Endodermal cell (in vitro differentiated cells): ENCODE measurements at regions not wholly inside any gene's neighbourhood (a gene's known extent, or its start where the extent isn't known, plus 50 kb on each side); places are given as distances from the start of the nearest gene placed in this dataset.

Experiments
- DNase-seq: peaks from one replicate; pipeline ENCODE4 v3.0.0-alpha.2; 2017
- H3K27ac ChIP-seq: 2 replicates; pipeline ENCODE4 v1.5.1; 2013; ENCODE audit warnings: mild to moderate bottlenecking, low read depth, low read length, moderate library complexity
- H3K27me3 ChIP-seq: 2 replicates; pipeline ENCODE4 v1.6.1; 2013; ENCODE audit warnings: mild to moderate bottlenecking, low read length, moderate library complexity; ENCODE audit not compliant: insufficient read depth, control insufficient read depth, poor library complexity, severe bottlenecking
- H3K36me3 ChIP-seq: 2 replicates; pipeline ENCODE4 v1.7.0; 2013; ENCODE audit warnings: mild to moderate bottlenecking, low read length, moderate library complexity; ENCODE audit not compliant: control insufficient read depth, insufficient read depth
- H3K4me1 ChIP-seq: one replicate; pipeline ENCODE4 v1.7.0; 2013; ENCODE audit warnings: low read length; ENCODE audit not compliant: control insufficient read depth, insufficient read depth
- H3K4me3 ChIP-seq: 2 replicates; pipeline ENCODE4 v1.5.1; 2013; ENCODE audit warnings: mild to moderate bottlenecking, low read length, moderate library complexity
- H3K9ac ChIP-seq: 2 replicates; pipeline ENCODE4 v1.6.1; 2013; ENCODE audit warnings: mild to moderate bottlenecking, low read length, moderate library complexity; ENCODE audit not compliant: poor library complexity, severe bottlenecking; ENCODE audit errors: extremely low read depth
- H3K9me3 ChIP-seq: 2 replicates; pipeline ENCODE4 v1.6.1; 2013; ENCODE audit warnings: mild to moderate bottlenecking, low read length, moderate library complexity; ENCODE audit not compliant: control insufficient read depth
- H3K27ac Mint-ChIP-seq: 2 replicates; pipeline ENCODE4 v1.8.0; 2020; ENCODE audit warnings: mixed read lengths
- H3K27me3 Mint-ChIP-seq: 2 replicates; pipeline ENCODE4 v1.8.0; 2021; ENCODE audit warnings: mild to moderate bottlenecking, mixed read lengths; ENCODE audit not compliant: insufficient read depth
- H3K36me3 Mint-ChIP-seq: 2 replicates; pipeline ENCODE4 v1.8.0; 2020; ENCODE audit warnings: low read depth, mixed read lengths
- H3K4me1 Mint-ChIP-seq: 2 replicates; pipeline ENCODE4 v1.8.0; 2020; ENCODE audit warnings: mixed read lengths
- H3K4me3 Mint-ChIP-seq: 2 replicates; pipeline ENCODE4 v1.8.0; 2020; ENCODE audit warnings: mild to moderate bottlenecking, moderate library complexity, mixed read lengths
- H3K9me3 Mint-ChIP-seq: 2 replicates; pipeline ENCODE4 v1.8.0; 2020; ENCODE audit warnings: mild to moderate bottlenecking, mixed read lengths
- CTCF ChIP-seq: fragments of 200-600 bp; sonication (generic); conservative IDR thresholded peaks from 2 replicates; pipeline ENCODE4 v1.5.0; 2021; ENCODE audit warnings: antibody characterized with exemption, mild to moderate bottlenecking
- WGBS, 2 experiments: methylation state at CpG; one replicate each; pipeline versions ENCODE4 v1.1.5 to v1.1.7; 2013; ENCODE audit warnings: missing lambda C conversion rate in 2 of 2, mixed read lengths in 1 of 2; ENCODE audit not compliant: insufficient coverage in 1 of 2, insufficient read length in 1 of 2; 5-methylcytosine and 5-hydroxymethylcytosine counted together

- no peak overlapping the region for H3K27ac Mint-ChIP-seq
- 91 to 97% methylated on average over 6 to 8 of the region's 8 CpGs for WGBS, 2 experiments
- no peak overlapping the region for H3K4me3 Mint-ChIP-seq
Observed at GRCh38 chr10:125533866-125534265, 149.1 kb downstream of the TEX36 start.

GRCh38 chr10:125531465-125531864 lies 151.5 kb downstream of the TEX36 start:
- no peak for DNase-seq
- Mint-ChIP-seq H3K9me3 (no peaks in the 10 kb centered on the region), H3K27me3 (no peaks in the 10 kb centered on the region), H3K4me1 (no peaks in the 10 kb centered on the region), H3K4me3 (no peak overlapping the region), H3K27ac (no peak overlapping the region), H3K36me3 (no peaks in the 10 kb centered on the region)
- no peaks in the 10 kb centered on the region for H3K9me3 ChIP-seq
- no peak overlapping the region for H3K27ac ChIP-seq
- WGBS, 2 experiments: 80 to 87% methylated on average over 9 to 12 of the region's 12 CpGs
- H3K27me3 ChIP-seq: no peaks in the 10 kb centered on the region
- H3K9ac ChIP-seq: no peak overlapping the region
- H3K4me1 ChIP-seq: no peaks in the 10 kb centered on the region
- H3K4me3 ChIP-seq: no peak overlapping the region
- no peaks in the 10 kb centered on the region for H3K36me3 ChIP-seq
- TF ChIP-seq CTCF: no peak

More at GRCh38 chr10:125533866-125534265, 149.1 kb downstream of the TEX36 start:
- no peak for DNase-seq
- Histone ChIP-seq H3K9me3 (no peaks in the 10 kb centered on the region), H3K27ac (no peak overlapping the region), H3K9ac (no peak overlapping the region), H3K4me1 (no peaks in the 10 kb centered on the region), H3K4me3 (no peak overlapping the region), H3K27me3 (no peaks in the 10 kb centered on the region), H3K36me3 (no peaks in the 10 kb centered on the region)
- Mint-ChIP-seq H3K27me3 (no peaks in the 10 kb centered on the region), H3K9me3 (no peaks in the 10 kb centered on the region), H3K36me3 (no peaks in the 10 kb centered on the region), H3K4me1 (no peaks in the 10 kb centered on the region)
- no peak for TF ChIP-seq CTCF

- no peak overlapping the region for H3K4me3 ChIP-seq
- no peaks in the 10 kb centered on the region for H3K4me1 ChIP-seq
- 75 to 77% methylated on average over 7 to 10 of the region's 10 CpGs for WGBS, 2 experiments
- H3K27ac ChIP-seq: no peak overlapping the region
- no peak for TF ChIP-seq CTCF
- no peaks in the 10 kb centered on the region for H3K27me3 ChIP-seq
- no peak overlapping the region for H3K9ac ChIP-seq
- DNase-seq: no peak
- no peaks in the 10 kb centered on the region for H3K36me3 ChIP-seq
- H3K4me3 Mint-ChIP-seq: no peak overlapping the region
- H3K9me3 ChIP-seq: peaks cover 5% of the 10 kb centered on the region
- no peaks in the 10 kb centered on the region for H3K36me3 Mint-ChIP-seq
- H3K27me3 Mint-ChIP-seq: peaks cover 2% of the 10 kb centered on the region
- no peak overlapping the region for H3K27ac Mint-ChIP-seq
- H3K4me1 Mint-ChIP-seq: no peaks in the 10 kb centered on the region
- peaks cover 24% of the 10 kb centered on the region for H3K9me3 Mint-ChIP-seq
Observed at GRCh38 chr10:125523347-125523746, 159.6 kb downstream of the TEX36 start.
